ENCODE measurements at regions not wholly inside any gene's neighbourhood (a gene's known extent, or its start where the extent isn't known, plus 50 kb on each side); places are given as distances from the start of the nearest gene placed in this dataset.

GRCh38 chrX:44435047-44435446 lies 91.6 kb upstream of the EFHC2 start:
- FAIRE-seq (no peak), DNase-seq (ENCODE audit: extremely low read depth in 1 of 4, low spot score in 3 of 4) (no peak), ATAC-seq (no peak)
- TF ChIP-seq MAFK (IDR thresholded peaks at IDR 0.05; ENCODE audit: low read length) = no peak
- no peak for TF ChIP-seq ZMIZ1 (IDR thresholded peaks at IDR 0.05; ENCODE audit: low read depth in 2 of 2, low read length in 2 of 2)
- TF ChIP-seq GTF2F1 (IDR thresholded peaks at IDR 0.05; ENCODE audit: low read depth, low read length) = no peak
- no peak for TF ChIP-seq BRD9 (IDR thresholded peaks at IDR 0.05; ENCODE audit: low read depth, partially characterized antibody)
- no peaks in the 10 kb centered on the region for H3K4me1 ChIP-seq (replicated peaks in 1 of 2; ENCODE audit: control insufficient read depth in 2 of 2, insufficient read depth in 2 of 2, low read length in 2 of 2)
- H4K20me1 ChIP-seq (replicated peaks; ENCODE audit: control insufficient read depth, insufficient read depth, low read length) = no peaks in the 10 kb centered on the region
- in situ Hi-C loops (cut with MboI) = no loop called here
- H3K9me1 ChIP-seq (ENCODE audit: control insufficient read depth, insufficient read depth, low read length) = no peaks in the 10 kb centered on the region
- ChIA-PET CTCF (ENCODE audit: low intra/inter-chr PET ratio) (no interaction called here), POLR2A (no interaction called here)
- H3K4me2 ChIP-seq (ENCODE audit: insufficient read depth, low read length) = no peak overlapping the region
- H3K27me3 ChIP-seq (ENCODE audit: control insufficient read depth in 2 of 2, insufficient read depth in 2 of 2, low read length in 2 of 2) = no peaks in the 10 kb centered on the region
- no TSS peak for BruUV-seq (replicated peaks)
- no peaks in the 10 kb centered on the region for H3K79me2 ChIP-seq (ENCODE audit: control insufficient read depth, insufficient read depth, low read length)
- no peak overlapping the region for H3K27ac ChIP-seq (ENCODE audit: extremely low read depth, low read depth, low read length)
- H3K4me3 ChIP-seq = no peak overlapping the region
- H2AFZ ChIP-seq (ENCODE audit: low read depth, low read length) = no peak overlapping the region
- intact Hi-C loops (cut with micrococcal nuclease) = no loop called here
- no peaks in the 10 kb centered on the region for H3K9me3 ChIP-seq (replicated peaks; ENCODE audit: control insufficient read depth, insufficient read depth, low read depth, low read length)
- no peaks in the 10 kb centered on the region for H3K36me3 ChIP-seq (ENCODE audit: control insufficient read depth, insufficient read depth, low read length)
- H3K9ac ChIP-seq (ENCODE audit: insufficient read depth in 1 of 2, low read depth in 2 of 2, low read length in 2 of 2) = no peak overlapping the region

Measured in K562 (cell line).